Lower leg skin (tissue), 3 donors: ENCODE measurements at regions not wholly inside any gene's neighbourhood (a gene's known extent, or its start where the extent isn't known, plus 50 kb on each side); places are given as distances from the start of the nearest gene placed in this dataset.

Experiments used
- POLR2A ChIP-seq, 2 donors: fragments of 450-650 bp; IDR thresholded peaks; one replicate each; pipeline ENCODE4 v1.6.1; 2016 to 2017; ENCODE audit warnings: antibody characterized with exemption in 2 of 2, mild to moderate bottlenecking in 1 of 2, moderate library complexity in 1 of 2
- TF ChIP-seq, protein P1 (sequence below), 3 donors: fragments of 450-650 bp; IDR thresholded peaks; one replicate each; pipeline ENCODE4 v1.5.1; 2016; ENCODE audit warnings: antibody characterized with exemption in 3 of 3, mild to moderate bottlenecking in 3 of 3, moderate library complexity in 2 of 3

DNA sequence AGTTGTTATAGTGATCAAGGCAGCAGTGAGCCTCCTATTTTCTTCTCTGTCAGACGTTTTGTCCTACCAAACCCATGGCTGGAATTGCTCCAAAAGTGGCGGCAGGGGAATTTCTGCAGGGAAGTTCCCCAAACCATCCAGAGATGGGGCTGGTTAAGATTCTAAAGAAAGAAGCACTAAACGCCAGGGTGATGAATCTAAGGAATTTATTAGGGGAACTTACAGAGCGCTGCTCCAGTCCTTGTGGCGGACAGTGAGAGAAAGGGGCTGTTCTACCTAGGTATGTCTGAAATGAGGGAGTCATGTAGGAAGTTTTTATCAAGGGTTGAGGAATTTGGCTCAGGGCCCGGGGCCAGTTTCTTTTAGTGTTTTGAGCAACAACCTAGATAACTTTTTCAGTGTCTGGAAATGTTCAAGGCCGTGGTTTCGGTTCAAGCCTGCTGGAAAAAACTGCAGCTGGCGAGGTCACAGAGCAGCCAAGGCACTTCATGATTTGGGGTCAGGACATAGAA lies 222.4 kb upstream of the B3GALT2 start:
- TF ChIP-seq, protein P1, sequence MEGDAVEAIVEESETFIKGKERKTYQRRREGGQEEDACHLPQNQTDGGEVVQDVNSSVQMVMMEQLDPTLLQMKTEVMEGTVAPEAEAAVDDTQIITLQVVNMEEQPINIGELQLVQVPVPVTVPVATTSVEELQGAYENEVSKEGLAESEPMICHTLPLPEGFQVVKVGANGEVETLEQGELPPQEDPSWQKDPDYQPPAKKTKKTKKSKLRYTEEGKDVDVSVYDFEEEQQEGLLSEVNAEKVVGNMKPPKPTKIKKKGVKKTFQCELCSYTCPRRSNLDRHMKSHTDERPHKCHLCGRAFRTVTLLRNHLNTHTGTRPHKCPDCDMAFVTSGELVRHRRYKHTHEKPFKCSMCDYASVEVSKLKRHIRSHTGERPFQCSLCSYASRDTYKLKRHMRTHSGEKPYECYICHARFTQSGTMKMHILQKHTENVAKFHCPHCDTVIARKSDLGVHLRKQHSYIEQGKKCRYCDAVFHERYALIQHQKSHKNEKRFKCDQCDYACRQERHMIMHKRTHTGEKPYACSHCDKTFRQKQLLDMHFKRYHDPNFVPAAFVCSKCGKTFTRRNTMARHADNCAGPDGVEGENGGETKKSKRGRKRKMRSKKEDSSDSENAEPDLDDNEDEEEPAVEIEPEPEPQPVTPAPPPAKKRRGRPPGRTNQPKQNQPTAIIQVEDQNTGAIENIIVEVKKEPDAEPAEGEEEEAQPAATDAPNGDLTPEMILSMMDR (IDR thresholded peaks at IDR 0.05): no peak
- no peak for TF ChIP-seq POLR2A (IDR thresholded peaks at IDR 0.05)
